Aorta (tissue), 5 donors: ENCODE measurements at regions not wholly inside any gene's neighbourhood (a gene's known extent, or its start where the extent isn't known, plus 50 kb on each side); places are given as distances from the start of the nearest gene placed in this dataset.
"Not testable (repeated sequence)": the region's sequence is repeated elsewhere in the genome, so short reads cannot be mapped to it uniquely, and the experiment has no call there.

Experiments used
- ATAC-seq: fragments of 200-7000 bp; cut with Tn5 transposase; one replicate; pipeline ENCODE4 v1.9.1; 2022; ENCODE audit warnings: moderate library complexity; ENCODE audit not compliant: low FRiP score
- DNase-seq, 2 donors: peaks; one replicate each; pipeline ENCODE4 v3.0.0-alpha.2; 2020
- H3K27ac ChIP-seq, 2 donors: one replicate each; pipeline ENCODE4 v1.5.1; 2013; ENCODE audit warnings: low read length in 2 of 2, mild to moderate bottlenecking in 2 of 2, moderate library complexity in 2 of 2, control low read depth in 1 of 2, inconsistent platforms in 1 of 2, low read depth in 1 of 2
- H3K27me3 ChIP-seq, 2 donors: one replicate each; pipeline ENCODE4 v1.6.1; 2013; ENCODE audit warnings: control low read depth in 1 of 2, low read length in 1 of 2, mild to moderate bottlenecking in 1 of 2, moderate library complexity in 1 of 2; ENCODE audit not compliant: insufficient read depth in 2 of 2, control insufficient read depth in 1 of 2
- H3K36me3 ChIP-seq, 2 donors: one replicate each; pipeline ENCODE4 v1.6.1; 2013; ENCODE audit warnings: control low read depth in 1 of 2, low read length in 1 of 2, mild to moderate bottlenecking in 1 of 2; ENCODE audit not compliant: insufficient read depth in 2 of 2, control insufficient read depth in 1 of 2
- H3K4me1 ChIP-seq, 2 donors: one replicate each; pipeline ENCODE4 v1.6.1; 2013; ENCODE audit warnings: low read length in 2 of 2, control low read depth in 1 of 2, mild to moderate bottlenecking in 1 of 2, moderate library complexity in 1 of 2; ENCODE audit not compliant: insufficient read depth in 2 of 2, control insufficient read depth in 1 of 2
- H3K4me3 ChIP-seq, 2 donors: one replicate each; pipeline ENCODE4 v1.5.1; 2013; ENCODE audit warnings: low read length in 2 of 2, control low read depth in 1 of 2, mild to moderate bottlenecking in 1 of 2
- H3K9me3 ChIP-seq: one replicate; pipeline ENCODE4 v1.6.1; 2013; ENCODE audit warnings: mild to moderate bottlenecking, low read length; ENCODE audit not compliant: control insufficient read depth
- WGBS, 2 donors: extraction: QIAGEN DNeasy Blood & Tissue Kit; methylation state at CpG; one replicate each; pipeline ENCODE4 v1.1.7; 2013; 5-methylcytosine and 5-hydroxymethylcytosine counted together
- intact Hi-C, 2 donors: fragments of 100-400 bp; cut with DNase I; formaldehyde crosslinking; loops; one replicate each; pipeline versions ENCODE4 v1.14.2 to v1.15.0; 2022
- donor health status: healthy with polysubstance abuse.
- donor health status: Bipolar disorder and iron deficiency.
- donor health status: DM: no; HTN: no; CAD: no.
- donor health status: DM: no; HTN: no; CAD: no.
- donor health status: DM: yes; HTN: yes; CAD: no.

DNA sequence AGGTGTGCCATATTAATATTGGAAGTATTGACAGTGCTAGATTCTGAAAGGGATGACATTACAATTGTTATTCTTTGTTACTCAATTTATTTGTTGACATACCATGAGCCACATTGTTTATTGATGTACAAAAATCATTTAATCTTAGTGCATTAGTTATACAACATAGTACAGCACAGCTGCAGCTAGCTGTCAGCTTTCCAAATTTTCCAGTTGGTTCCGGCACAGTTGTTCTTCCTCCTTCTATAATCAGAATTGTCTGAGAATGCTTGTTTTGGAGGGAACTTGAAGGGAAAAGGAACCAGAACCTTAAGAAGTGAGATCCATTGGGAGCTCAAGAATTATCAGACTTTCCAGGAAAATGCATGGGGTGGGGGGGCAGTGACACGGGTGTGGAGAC, 281.4 kb downstream of the ZIC3 start:
- intact Hi-C loops, result no loop called here
- WGBS, 2 donors, result 48 to 55% methylated on average over 2 of the region's 2 CpGs

DNA sequence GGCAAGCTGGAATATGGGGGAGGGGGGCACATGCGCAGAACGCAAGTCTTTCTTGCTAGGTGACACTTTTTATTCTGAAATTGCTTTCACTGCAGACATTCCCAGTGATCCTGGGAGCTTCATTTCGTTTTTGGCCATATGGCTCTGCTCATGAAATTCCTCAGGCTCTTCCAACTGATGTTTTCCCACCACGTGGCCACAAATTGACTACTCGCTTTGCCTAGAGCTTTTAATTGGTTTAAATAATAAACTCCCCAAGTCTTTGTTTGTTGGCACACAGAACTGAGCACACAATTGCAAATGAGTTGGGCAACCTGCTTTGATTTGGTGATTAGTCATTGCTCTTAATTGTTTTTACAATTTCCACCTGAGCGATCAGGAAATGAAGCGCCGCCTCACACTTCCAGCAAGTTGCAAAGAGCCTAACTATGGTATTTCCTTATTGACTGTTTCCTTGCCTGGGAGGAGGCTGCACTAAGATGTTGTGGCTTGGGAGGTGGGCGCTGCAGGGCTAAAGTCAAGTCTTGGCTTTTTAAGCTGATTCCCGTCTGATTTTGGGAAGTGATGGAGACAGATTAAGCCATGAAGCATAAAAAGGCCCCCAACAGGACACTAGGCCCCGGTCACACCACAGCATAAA, 282.5 kb downstream of the ZIC3 start:
- no peak overlapping the region for H3K4me3 ChIP-seq
- whole genome bisulfite sequencing, 2 donors, result 23 to 26% methylated on average over 11 of the region's 11 CpGs
- H3K36me3 ChIP-seq, result no peaks in the 10 kb centered on the region
- intact Hi-C loops, result no loop called here
- no peaks in the 10 kb centered on the region for H3K27me3 ChIP-seq
- DNase-seq (no peak), ATAC-seq (no peak)
- no peak overlapping the region for H3K27ac ChIP-seq
- H3K9me3 ChIP-seq, result no peaks in the 10 kb centered on the region
- H3K4me1 ChIP-seq, result no peaks in the 10 kb centered on the region

More for the DNA sequence above, 281.4 kb downstream of the ZIC3 start:
- Histone ChIP-seq H3K27me3 (no peaks in the 10 kb centered on the region), H3K4me1 (no peaks in the 10 kb centered on the region), H3K27ac (no peak overlapping the region), H3K9me3 (no peaks in the 10 kb centered on the region), H3K4me3 (no peak overlapping the region), H3K36me3 (no peaks in the 10 kb centered on the region)
- ATAC-seq, result no peak
- no peak for DNase-seq

DNA sequence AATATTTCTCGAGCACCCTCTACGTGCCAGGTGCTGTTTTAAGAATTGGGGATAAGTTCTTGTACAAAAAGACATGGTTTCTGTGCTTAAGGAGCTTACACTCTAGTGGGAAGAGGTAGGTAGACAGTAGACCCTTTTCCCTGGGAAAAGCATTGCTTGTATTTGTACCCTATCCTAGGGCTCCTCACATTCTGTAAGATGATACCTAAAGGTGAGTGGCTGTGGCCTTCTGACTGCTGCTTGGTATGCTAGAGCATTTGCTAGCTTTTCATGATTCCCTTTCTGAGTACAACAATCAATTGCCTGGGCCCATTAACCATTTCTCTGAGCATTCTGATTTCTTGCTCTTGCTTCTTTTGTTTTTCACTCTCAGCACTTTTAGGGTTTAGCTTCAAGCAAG, 286.6 kb downstream of the ZIC3 start:
- H3K36me3 ChIP-seq, result no peaks in the 10 kb centered on the region
- ATAC-seq (no peak), DNase-seq (no peak)
- no peaks in the 10 kb centered on the region for H3K4me1 ChIP-seq
- no peaks in the 10 kb centered on the region for H3K27me3 ChIP-seq
- no peaks in the 10 kb centered on the region for H3K9me3 ChIP-seq
- H3K27ac ChIP-seq, result no peak overlapping the region
- no peak overlapping the region for H3K4me3 ChIP-seq
- intact Hi-C loops, result no loop called here
- WGBS, 2 donors, result 45 to 62% methylated on average over 2 of the region's 2 CpGs

DNA sequence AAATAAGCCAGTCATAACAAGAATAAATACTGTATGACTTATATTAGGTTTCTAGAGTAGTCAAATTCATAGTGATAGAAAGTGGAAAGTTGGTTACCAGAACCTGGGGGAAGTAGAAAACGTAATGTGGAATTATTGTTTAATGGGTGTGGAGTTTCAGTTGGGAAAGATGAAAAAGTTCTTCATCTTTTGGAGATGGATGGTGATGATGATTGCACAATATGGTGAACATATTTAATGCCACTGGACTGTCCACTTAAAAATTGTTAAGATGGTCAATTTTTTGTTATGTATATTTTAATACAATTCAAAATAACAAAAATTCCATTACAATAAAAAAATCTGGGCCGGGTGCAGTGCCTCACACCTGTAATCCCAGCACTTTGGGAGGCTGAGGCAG, 289.6 kb downstream of the ZIC3 start:
- WGBS, 2 donors, result 38 to 69% methylated on average over 2 of the region's 2 CpGs
- no peak for ATAC-seq
- Histone ChIP-seq H3K4me1 (no peaks in the 10 kb centered on the region), H3K9me3 (no peaks in the 10 kb centered on the region), H3K27ac (no peak overlapping the region), H3K27me3 (no peaks in the 10 kb centered on the region), H3K4me3 (no peak overlapping the region), H3K36me3 (no peaks in the 10 kb centered on the region)
- intact Hi-C loops, result no loop called here
- no peak for DNase-seq

DNA sequence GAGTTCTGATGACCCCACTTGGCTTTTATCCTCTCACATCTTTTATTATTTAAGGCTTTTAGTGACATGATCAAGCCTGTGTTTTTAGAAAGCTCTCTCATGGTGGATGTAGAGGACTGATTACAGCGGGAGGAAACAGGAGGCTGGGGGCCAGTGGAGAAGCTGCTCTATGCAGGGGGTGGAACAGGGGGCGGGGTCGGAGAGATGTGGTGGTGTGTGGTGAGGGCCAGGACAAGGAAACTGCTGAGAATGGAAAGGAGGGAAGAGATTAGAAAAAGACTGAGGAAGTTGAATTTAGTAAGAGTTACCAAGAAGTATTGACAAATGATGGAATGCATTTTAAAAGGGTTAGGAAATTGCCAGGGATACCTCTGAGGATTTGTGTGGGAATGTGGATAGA, 292.2 kb downstream of the ZIC3 start:
- 33 to 42% methylated on average over 3 of the region's 3 CpGs for WGBS, 2 donors
- Histone ChIP-seq H3K4me1 (no peaks in the 10 kb centered on the region), H3K27ac (no peak overlapping the region), H3K9me3 (no peaks in the 10 kb centered on the region), H3K36me3 (no peaks in the 10 kb centered on the region), H3K4me3 (no peak overlapping the region), H3K27me3 (no peaks in the 10 kb centered on the region)
- ATAC-seq (no peak), DNase-seq (no peak)
- intact Hi-C loops, result no loop called here

DNA sequence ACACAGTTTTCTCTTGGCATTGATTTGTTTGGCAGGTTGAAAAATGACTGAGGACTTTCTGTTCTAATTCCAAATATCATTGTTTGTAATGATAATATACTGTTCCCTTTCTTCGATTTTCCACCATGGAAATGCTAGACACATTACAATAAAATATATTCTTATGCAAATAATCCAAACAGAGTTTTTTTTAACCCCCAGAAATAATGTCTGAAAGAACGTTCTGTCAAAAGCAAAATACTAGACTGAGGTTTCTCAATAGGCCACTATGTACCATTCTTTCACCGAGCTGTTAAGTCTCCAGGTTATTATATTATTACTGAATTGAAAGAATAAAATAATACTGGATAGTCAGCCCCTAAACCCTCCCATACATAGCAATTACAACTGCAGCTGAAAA, 312.5 kb downstream of the ZIC3 start:
- ATAC-seq, result no peak
- H3K27ac ChIP-seq, result no peak overlapping the region
- no peak for DNase-seq
- H3K4me3 ChIP-seq, result no peak overlapping the region
- H3K36me3 ChIP-seq, result no peaks in the 10 kb centered on the region
- intact Hi-C loops, result no loop called here
- 51 to 58% methylated on average over 3 of the region's 3 CpGs for WGBS, 2 donors
- H3K4me1 ChIP-seq, result no peaks in the 10 kb centered on the region
- H3K9me3 ChIP-seq, result no peaks in the 10 kb centered on the region
- no peaks in the 10 kb centered on the region for H3K27me3 ChIP-seq

DNA sequence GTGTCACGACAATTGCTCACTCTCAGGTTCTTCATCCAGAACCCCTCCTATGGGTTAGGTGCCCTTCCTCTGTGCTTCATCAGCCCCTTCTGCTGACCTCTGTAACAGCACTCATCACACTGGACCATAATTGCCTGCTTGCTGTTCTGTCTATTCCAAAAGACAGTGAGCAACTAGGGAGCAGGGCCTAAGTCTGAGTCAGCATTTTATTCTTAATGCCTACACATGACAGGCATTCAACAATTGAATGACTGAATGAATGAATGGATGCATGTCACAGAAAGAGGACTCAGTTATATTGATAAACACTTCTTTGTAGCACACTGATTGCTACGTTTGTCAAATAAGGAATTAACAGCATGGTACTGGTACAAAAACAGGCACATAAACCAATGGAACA, 317.0 kb downstream of the ZIC3 start:
- Histone ChIP-seq H3K27me3 (no peaks in the 10 kb centered on the region), H3K4me3 (no peak overlapping the region), H3K36me3 (no peaks in the 10 kb centered on the region), H3K4me1 (no peaks in the 10 kb centered on the region), H3K9me3 (no peaks in the 10 kb centered on the region), H3K27ac (no peak overlapping the region)
- no peak for ATAC-seq
- DNase-seq, result no peak
- WGBS, 2 donors, result 70 to 74% methylated on average over 2 of the region's 2 CpGs
- intact Hi-C loops, result no loop called here

DNA sequence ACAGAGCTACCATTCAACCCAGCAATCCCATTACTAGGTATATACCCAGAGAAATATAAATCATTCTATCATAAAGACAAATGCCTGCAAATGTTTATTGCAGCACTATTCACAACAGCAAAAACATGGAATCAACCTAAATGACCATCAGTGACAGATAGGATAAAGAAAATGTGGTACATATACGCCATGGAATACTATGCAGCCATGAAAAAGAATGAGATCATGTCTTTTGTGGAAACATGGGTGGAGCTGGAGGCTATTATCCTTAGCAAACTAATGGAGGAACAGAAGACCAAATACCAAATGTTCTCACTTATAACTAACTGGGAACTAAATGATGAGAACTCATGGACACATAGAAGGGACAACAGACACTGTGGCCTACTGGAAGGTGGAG, 318.9 kb downstream of the ZIC3 start:
- ATAC-seq, H3K4me3 ChIP-seq, H3K36me3 ChIP-seq, DNase-seq, H3K9me3 ChIP-seq, intact Hi-C loops, H3K4me1 ChIP-seq, H3K27me3 ChIP-seq, H3K27ac ChIP-seq: not testable (repeated sequence)
- WGBS, 2 donors, result 42 to 60% methylated on average over 1 of the region's 1 CpG

DNA sequence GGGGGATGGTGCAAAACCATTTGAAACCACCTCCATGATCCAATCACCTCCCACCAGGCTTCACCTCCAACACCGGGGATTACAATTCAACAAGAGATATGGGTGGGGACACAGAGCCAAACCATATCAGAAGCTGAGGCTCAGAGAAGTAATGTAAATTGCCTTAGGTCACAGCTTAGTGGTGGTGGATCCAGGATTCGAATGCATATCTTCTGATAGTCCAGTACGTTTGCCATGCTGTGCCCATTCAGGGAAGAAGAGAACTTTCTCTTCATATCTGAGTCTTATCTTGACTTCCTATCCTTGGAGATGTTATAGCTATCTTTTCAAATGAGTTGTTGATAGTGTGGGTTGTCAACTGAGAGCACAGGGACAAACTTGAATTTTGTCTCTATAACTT, 325.5 kb downstream of the ZIC3 start:
- no peak overlapping the region for H3K4me3 ChIP-seq
- no peaks in the 10 kb centered on the region for H3K9me3 ChIP-seq
- WGBS, 2 donors, result 76 to 79% methylated on average over 3 of the region's 3 CpGs
- H3K27me3 ChIP-seq, result no peaks in the 10 kb centered on the region
- ATAC-seq, result no peak
- H3K4me1 ChIP-seq, result no peaks in the 10 kb centered on the region
- no peak overlapping the region for H3K27ac ChIP-seq
- intact Hi-C loops, result no loop called here
- no peaks in the 10 kb centered on the region for H3K36me3 ChIP-seq
- no peak for DNase-seq
